Osteoblast (primary cell): ENCODE measurements at regions not wholly inside any gene's neighbourhood (a gene's known extent, or its start where the extent isn't known, plus 50 kb on each side); places are given as distances from the start of the nearest gene placed in this dataset.
"Not testable (repeated sequence)": the region's sequence is repeated elsewhere in the genome, so short reads cannot be mapped to it uniquely, and the experiment has no call there.

ENCODE experiments used
- DNase-seq: peaks from one replicate; pipeline ENCODE4 v3.0.0; 2011; ENCODE audit warnings: low spot score, mixed read lengths; ENCODE audit not compliant: insufficient read length; ENCODE audit errors: missing footprints
- H2AFZ ChIP-seq: 2 replicates; pipeline ENCODE4 v1.6.0; 2011; ENCODE audit warnings: mild to moderate bottlenecking, low read length
- H3K27ac ChIP-seq: 2 replicates; pipeline ENCODE4 v1.5.1; 2011; ENCODE audit warnings: mild to moderate bottlenecking, low read depth, low read length, moderate library complexity
- H3K27me3 ChIP-seq: 2 replicates; pipeline ENCODE4 v1.6.0; 2012; ENCODE audit warnings: mild to moderate bottlenecking, control low read depth, inconsistent platforms, low read length, moderate library complexity; ENCODE audit not compliant: insufficient read depth
- H3K36me3 ChIP-seq: 2 replicates; pipeline ENCODE4 v1.5.1; 2011; ENCODE audit warnings: mild to moderate bottlenecking, low read length, control low read depth, moderate library complexity; ENCODE audit not compliant: insufficient read depth
- H3K4me1 ChIP-seq: 2 replicates; pipeline ENCODE4 v1.5.1; 2011; ENCODE audit warnings: mild to moderate bottlenecking, low read length, control low read depth, moderate library complexity; ENCODE audit not compliant: insufficient read depth
- H3K4me2 ChIP-seq: 2 replicates; pipeline ENCODE4 v1.6.0; 2011; ENCODE audit warnings: mild to moderate bottlenecking, low read length; ENCODE audit not compliant: insufficient read depth
- H3K4me3 ChIP-seq: fragments of 200-600 bp; sonication (generic); 3 replicates; pipeline ENCODE4 v1.5.1; 2012; ENCODE audit warnings: mild to moderate bottlenecking, low read length, inconsistent platforms; ENCODE audit not compliant: insufficient read depth
- H3K79me2 ChIP-seq: 2 replicates; pipeline ENCODE4 v1.6.0; 2012; ENCODE audit warnings: mild to moderate bottlenecking, low read length, control low read depth, inconsistent platforms; ENCODE audit not compliant: insufficient read depth
- H3K9me3 ChIP-seq: 2 replicates; pipeline ENCODE4 v1.5.1; 2011; ENCODE audit warnings: low read depth, low read length, control low read depth
- H4K20me1 ChIP-seq: 2 replicates; pipeline ENCODE4 v1.6.0; 2012; ENCODE audit warnings: mild to moderate bottlenecking, low read length, control low read depth; ENCODE audit not compliant: insufficient read depth
- TF ChIP-seq, protein P1 (sequence below): IDR thresholded peaks from 2 replicates; pipeline ENCODE4 v1.5.1; 2011; ENCODE audit warnings: mild to moderate bottlenecking, low read depth, low read length, moderate library complexity; ENCODE audit errors: extremely low read depth

GRCh38 chr10:84879991-84880390 lies 551.6 kb downstream of the CCSER2 start:
- no peaks in the 10 kb centered on the region for H4K20me1 ChIP-seq
- no peaks in the 10 kb centered on the region for H3K9me3 ChIP-seq
- H3K4me2 ChIP-seq: no peak overlapping the region
- H2AFZ ChIP-seq: no peak overlapping the region
- no peak for DNase-seq
- H3K36me3 ChIP-seq: no peaks in the 10 kb centered on the region
- no peak overlapping the region for H3K27ac ChIP-seq
- no peak overlapping the region for H3K4me3 ChIP-seq
- H3K27me3 ChIP-seq: no peaks in the 10 kb centered on the region
- TF ChIP-seq, protein P1, sequence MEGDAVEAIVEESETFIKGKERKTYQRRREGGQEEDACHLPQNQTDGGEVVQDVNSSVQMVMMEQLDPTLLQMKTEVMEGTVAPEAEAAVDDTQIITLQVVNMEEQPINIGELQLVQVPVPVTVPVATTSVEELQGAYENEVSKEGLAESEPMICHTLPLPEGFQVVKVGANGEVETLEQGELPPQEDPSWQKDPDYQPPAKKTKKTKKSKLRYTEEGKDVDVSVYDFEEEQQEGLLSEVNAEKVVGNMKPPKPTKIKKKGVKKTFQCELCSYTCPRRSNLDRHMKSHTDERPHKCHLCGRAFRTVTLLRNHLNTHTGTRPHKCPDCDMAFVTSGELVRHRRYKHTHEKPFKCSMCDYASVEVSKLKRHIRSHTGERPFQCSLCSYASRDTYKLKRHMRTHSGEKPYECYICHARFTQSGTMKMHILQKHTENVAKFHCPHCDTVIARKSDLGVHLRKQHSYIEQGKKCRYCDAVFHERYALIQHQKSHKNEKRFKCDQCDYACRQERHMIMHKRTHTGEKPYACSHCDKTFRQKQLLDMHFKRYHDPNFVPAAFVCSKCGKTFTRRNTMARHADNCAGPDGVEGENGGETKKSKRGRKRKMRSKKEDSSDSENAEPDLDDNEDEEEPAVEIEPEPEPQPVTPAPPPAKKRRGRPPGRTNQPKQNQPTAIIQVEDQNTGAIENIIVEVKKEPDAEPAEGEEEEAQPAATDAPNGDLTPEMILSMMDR: no peak
- no peaks in the 10 kb centered on the region for H3K79me2 ChIP-seq
- no peaks in the 10 kb centered on the region for H3K4me1 ChIP-seq

DNA sequence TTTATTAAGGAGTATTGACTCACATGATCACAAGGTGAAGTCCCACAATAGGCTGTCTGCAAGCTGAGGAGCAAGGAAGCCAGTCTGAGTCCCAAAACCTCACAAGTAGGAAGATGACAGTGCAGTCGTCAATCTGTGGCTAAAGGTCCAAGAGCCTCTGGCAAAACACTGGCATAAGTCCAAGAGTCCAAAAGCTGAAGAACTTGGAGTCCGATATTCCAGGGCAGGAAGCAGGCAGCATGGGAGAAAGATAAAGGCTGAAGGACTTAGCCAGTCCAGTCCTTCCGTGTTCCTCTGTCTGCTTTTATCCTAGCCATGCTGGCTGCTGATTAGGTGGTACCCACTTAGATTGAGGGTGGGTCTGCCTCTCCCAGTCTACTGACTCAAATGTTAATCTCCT lies 553.3 kb downstream of the CCSER2 start:
- not testable (repeated sequence) for H3K36me3 ChIP-seq, H3K4me1 ChIP-seq, H3K4me3 ChIP-seq, H4K20me1 ChIP-seq, H3K4me2 ChIP-seq, DNase-seq, H3K27ac ChIP-seq, H3K79me2 ChIP-seq, H3K27me3 ChIP-seq, H2AFZ ChIP-seq, H3K9me3 ChIP-seq

DNA sequence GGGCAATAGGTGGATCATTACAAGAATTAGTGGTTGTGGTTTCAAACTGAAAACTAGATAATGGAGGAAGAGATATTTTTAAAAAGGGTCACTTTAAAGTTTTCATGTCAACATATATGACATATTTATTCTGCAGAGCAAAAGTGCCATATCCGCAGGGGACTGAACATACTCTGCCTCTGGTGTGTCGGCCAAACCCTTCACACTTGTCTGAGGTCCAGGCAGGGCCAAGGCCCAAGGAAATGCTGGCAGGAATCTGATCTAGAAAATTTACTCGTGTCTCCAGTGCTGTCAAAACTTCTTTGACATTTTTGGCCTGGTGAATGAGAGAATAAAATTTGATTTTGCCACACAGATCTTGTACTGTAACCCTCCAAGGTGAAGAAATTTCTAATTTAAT lies 562.3 kb downstream of the CCSER2 start:
- Histone ChIP-seq H2AFZ (no peak overlapping the region), H3K4me1 (no peaks in the 10 kb centered on the region), H3K4me2 (no peak overlapping the region), H3K27me3 (no peaks in the 10 kb centered on the region), H4K20me1 (no peaks in the 10 kb centered on the region), H3K9me3 (no peaks in the 10 kb centered on the region), H3K36me3 (no peaks in the 10 kb centered on the region), H3K79me2 (no peaks in the 10 kb centered on the region), H3K27ac (no peak overlapping the region), H3K4me3 (no peak overlapping the region)
- TF ChIP-seq, protein P1: no peak
- no peak for DNase-seq

DNA sequence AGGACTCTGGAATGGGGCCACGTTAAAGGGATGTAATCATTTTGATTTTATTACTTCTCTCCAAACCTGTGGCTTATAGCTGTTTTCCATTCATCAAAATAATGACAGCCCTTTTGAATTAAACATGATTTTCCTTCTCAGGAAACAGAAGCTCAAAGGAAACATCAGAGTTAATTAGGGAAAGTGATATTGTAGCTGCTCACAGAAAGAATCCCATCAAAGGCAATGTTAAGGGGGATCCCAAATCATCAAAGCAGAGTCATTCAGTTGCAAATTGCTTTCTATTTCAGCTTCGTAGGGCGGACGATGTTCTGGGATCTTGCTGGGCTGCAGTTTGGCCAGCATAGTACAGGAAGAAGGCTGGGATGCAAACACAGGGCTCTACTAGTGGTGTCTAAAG lies 563.2 kb downstream of the CCSER2 start:
- Histone ChIP-seq H3K27ac (no peak overlapping the region), H4K20me1 (no peaks in the 10 kb centered on the region), H3K79me2 (no peaks in the 10 kb centered on the region), H3K4me1 (no peaks in the 10 kb centered on the region), H2AFZ (no peak overlapping the region), H3K36me3 (no peaks in the 10 kb centered on the region), H3K4me2 (no peak overlapping the region), H3K27me3 (no peaks in the 10 kb centered on the region), H3K9me3 (no peaks in the 10 kb centered on the region), H3K4me3 (no peak overlapping the region)
- no peak for DNase-seq
- TF ChIP-seq, protein P1: no peak

- Histone ChIP-seq H2AFZ (no peak overlapping the region), H3K4me1 (no peaks in the 10 kb centered on the region), H4K20me1 (no peaks in the 10 kb centered on the region), H3K79me2 (no peaks in the 10 kb centered on the region), H3K4me2 (no peak overlapping the region), H3K27ac (no peak overlapping the region), H3K27me3 (no peaks in the 10 kb centered on the region), H3K4me3 (no peak overlapping the region), H3K36me3 (no peaks in the 10 kb centered on the region), H3K9me3 (no peaks in the 10 kb centered on the region)
- TF ChIP-seq, protein P1: no peak
- DNase-seq: no peak
Observed at GRCh38 chr10:84895541-84895940, 567.2 kb downstream of the CCSER2 start.
